ENCODE measurements at regions not wholly inside any gene's neighbourhood (a gene's known extent, or its start where the extent isn't known, plus 50 kb on each side); places are given as distances from the start of the nearest gene placed in this dataset.

GRCh38 chrX:39507617-39508299 is 590.0 kb downstream of the BCOR start:
- H3K9me3 ChIP-seq: no peaks in the 10 kb centered on the region
- H3K4me1 ChIP-seq: no peaks in the 10 kb centered on the region
- ATAC-seq (no peak), DNase-seq (no peak)
- no peak for TF ChIP-seq CTCF (IDR thresholded peaks at IDR 0.05)
- H3K4me3 ChIP-seq: no peak overlapping the region
- intact Hi-C loops (cut with DNase I): no loop called here
- no peaks in the 10 kb centered on the region for H3K27me3 ChIP-seq (ENCODE audit: low read depth)
- no peak overlapping the region for H3K27ac ChIP-seq
- H3K36me3 ChIP-seq: no peaks in the 10 kb centered on the region

- Histone ChIP-seq H3K4me1 (no peaks in the 10 kb centered on the region), H3K9me3 (no peaks in the 10 kb centered on the region), H3K27ac (no peak overlapping the region), H3K4me3 (no peak overlapping the region), H3K36me3 (no peaks in the 10 kb centered on the region), H3K27me3 (ENCODE audit: low read depth) (no peaks in the 10 kb centered on the region)
- DNase-seq: no peak
- TF ChIP-seq CTCF (IDR thresholded peaks at IDR 0.05): no peak
- intact Hi-C loops (cut with DNase I): no loop called here
- ATAC-seq: no peak
Measured at GRCh38 chrX:39508300-39508692, 589.5 kb downstream of the BCOR start.

GRCh38 chrX:39509157-39509556 is 588.6 kb downstream of the BCOR start:
- Histone ChIP-seq H3K4me3 (no peak overlapping the region), H3K36me3 (no peaks in the 10 kb centered on the region), H3K9me3 (no peaks in the 10 kb centered on the region), H3K4me1 (no peaks in the 10 kb centered on the region), H3K27me3 (ENCODE audit: low read depth) (no peaks in the 10 kb centered on the region), H3K27ac (no peak overlapping the region)
- DNase-seq (no peak), ATAC-seq (no peak)
- intact Hi-C loops (cut with DNase I): no loop called here
- no peak for TF ChIP-seq CTCF (IDR thresholded peaks at IDR 0.05)

- intact Hi-C loops (cut with DNase I): no loop called here
- ATAC-seq: no peak
- H3K27me3 ChIP-seq (ENCODE audit: low read depth): no peaks in the 10 kb centered on the region
Measured at GRCh38 chrX:39513836-39514235, 583.9 kb downstream of the BCOR start.

GRCh38 chrX:39514801-39515200 is 583.0 kb downstream of the BCOR start:
- Histone ChIP-seq H3K4me1 (no peaks in the 10 kb centered on the region), H3K9me3 (no peaks in the 10 kb centered on the region), H3K36me3 (no peaks in the 10 kb centered on the region), H3K27ac (no peak overlapping the region), H3K27me3 (ENCODE audit: low read depth) (no peaks in the 10 kb centered on the region), H3K4me3 (no peak overlapping the region)
- DNase-seq (no peak), ATAC-seq (no peak)
- intact Hi-C loops (cut with DNase I): no loop called here
- no peak for TF ChIP-seq CTCF (IDR thresholded peaks at IDR 0.05)

More at GRCh38 chrX:39513836-39514235, 583.9 kb downstream of the BCOR start:
- Histone ChIP-seq H3K36me3 (no peaks in the 10 kb centered on the region), H3K9me3 (no peaks in the 10 kb centered on the region), H3K4me3 (no peak overlapping the region), H3K27ac (no peak overlapping the region), H3K4me1 (no peaks in the 10 kb centered on the region)
- no peak for TF ChIP-seq CTCF (IDR thresholded peaks at IDR 0.05)
- DNase-seq: no peak

Measured in lower lobe of right lung (tissue), 2 donors.